Tibial nerve (tissue), 4 donors: ENCODE measurements at regions not wholly inside any gene's neighbourhood (a gene's known extent, or its start where the extent isn't known, plus 50 kb on each side); places are given as distances from the start of the nearest gene placed in this dataset.

Experiments used
- EP300 ChIP-seq, 2 donors: sonication (generic); formaldehyde crosslinking; IDR thresholded peaks; one replicate each; pipeline ENCODE4 v1.6.1; 2017; ENCODE audit warnings: antibody characterized with exemption in 2 of 2, mild to moderate bottlenecking in 1 of 2
- POLR2A ChIP-seq, 2 donors: fragments of 450-650 bp; IDR thresholded peaks; one replicate each; pipeline ENCODE4 v1.6.1; 2017; ENCODE audit warnings: antibody characterized with exemption in 2 of 2, mild to moderate bottlenecking in 2 of 2, moderate library complexity in 2 of 2
- TF ChIP-seq, protein P1 (sequence below), 5 experiments: fragments of 200-600 bp in 3 of 5; fragments of 450-650 bp in 2 of 5; sonication (generic) in 3 of 5; IDR thresholded peaks; one replicate each; pipeline ENCODE4 v1.5.1; 2016 to 2019; ENCODE audit warnings: antibody characterized with exemption in 5 of 5, mild to moderate bottlenecking in 3 of 5, moderate library complexity in 2 of 5

DNA sequence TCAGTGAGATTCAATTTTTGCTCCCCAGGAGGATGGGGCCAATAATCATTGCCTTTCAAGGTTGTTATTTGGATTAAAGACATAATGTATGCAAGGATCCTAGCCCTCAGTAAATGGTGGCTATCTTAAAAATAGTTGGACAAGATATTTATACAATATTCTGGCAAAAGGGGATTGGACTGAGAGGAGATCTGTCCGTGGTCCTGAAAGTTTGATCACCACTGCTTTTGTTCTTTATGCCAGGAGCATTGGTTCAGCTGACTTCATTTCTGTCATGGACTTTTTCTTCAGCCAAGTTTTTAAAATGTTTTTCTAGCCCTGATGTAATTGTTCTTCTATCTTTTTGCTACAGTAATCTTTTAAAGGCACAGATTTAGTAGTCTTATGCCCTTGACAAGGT is 70.2 kb upstream of the TCL1A start:
- TF ChIP-seq, protein P1, sequence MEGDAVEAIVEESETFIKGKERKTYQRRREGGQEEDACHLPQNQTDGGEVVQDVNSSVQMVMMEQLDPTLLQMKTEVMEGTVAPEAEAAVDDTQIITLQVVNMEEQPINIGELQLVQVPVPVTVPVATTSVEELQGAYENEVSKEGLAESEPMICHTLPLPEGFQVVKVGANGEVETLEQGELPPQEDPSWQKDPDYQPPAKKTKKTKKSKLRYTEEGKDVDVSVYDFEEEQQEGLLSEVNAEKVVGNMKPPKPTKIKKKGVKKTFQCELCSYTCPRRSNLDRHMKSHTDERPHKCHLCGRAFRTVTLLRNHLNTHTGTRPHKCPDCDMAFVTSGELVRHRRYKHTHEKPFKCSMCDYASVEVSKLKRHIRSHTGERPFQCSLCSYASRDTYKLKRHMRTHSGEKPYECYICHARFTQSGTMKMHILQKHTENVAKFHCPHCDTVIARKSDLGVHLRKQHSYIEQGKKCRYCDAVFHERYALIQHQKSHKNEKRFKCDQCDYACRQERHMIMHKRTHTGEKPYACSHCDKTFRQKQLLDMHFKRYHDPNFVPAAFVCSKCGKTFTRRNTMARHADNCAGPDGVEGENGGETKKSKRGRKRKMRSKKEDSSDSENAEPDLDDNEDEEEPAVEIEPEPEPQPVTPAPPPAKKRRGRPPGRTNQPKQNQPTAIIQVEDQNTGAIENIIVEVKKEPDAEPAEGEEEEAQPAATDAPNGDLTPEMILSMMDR (IDR thresholded peaks at IDR 0.05) = no peak
- TF ChIP-seq EP300 (IDR thresholded peaks at IDR 0.05) (no peak), POLR2A (IDR thresholded peaks at IDR 0.05) (no peak)
